GM18951 (cell line): ENCODE measurements at regions not wholly inside any gene's neighbourhood (a gene's known extent, or its start where the extent isn't known, plus 50 kb on each side); places are given as distances from the start of the nearest gene placed in this dataset.

Experiments
- POLR2A ChIP-seq: IDR thresholded peaks from 4 replicates; pipeline ENCODE4 v1.6.1; 2011; ENCODE audit warnings: mild to moderate bottlenecking; ENCODE audit not compliant: insufficient read length, insufficient read depth; ENCODE audit errors: extremely low read depth
- in situ Hi-C: fragments of 300-500 bp; cut with MboI; formaldehyde crosslinking; loops from one replicate; pipeline ENCODE4 v1.12.0; 2022; ENCODE audit warnings: low sequenced_read_pairs, mixed read lengths, inconsistent platforms; ENCODE audit not compliant: unreplicated experiment

DNA sequence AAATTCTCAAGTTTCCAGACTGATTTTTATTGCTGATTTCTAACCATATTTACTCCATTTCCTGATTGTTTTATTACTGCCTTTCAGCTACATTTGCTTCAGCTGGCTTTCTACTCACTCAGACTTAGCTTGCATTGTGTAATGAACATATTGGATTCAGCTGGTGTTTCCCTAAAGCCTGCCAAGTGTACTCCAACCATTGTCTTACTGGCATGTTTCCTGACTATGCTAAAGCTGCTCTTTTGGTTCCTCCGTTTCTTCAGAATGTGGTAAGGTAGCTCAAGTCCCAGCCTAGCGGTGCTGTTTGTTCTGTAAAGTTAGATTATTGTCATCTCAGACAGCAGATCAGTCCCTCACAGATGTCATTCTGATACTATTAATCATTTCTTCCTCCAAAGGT lies 53.1 kb upstream of the GLRA2 start:
- no peak for TF ChIP-seq POLR2A
- in situ Hi-C loops: no loop called here

- no peak for TF ChIP-seq POLR2A
- in situ Hi-C loops: no loop called here
These were observed 79.6 kb upstream of the GLRA2 start for GRCh38 chrX:14449773-14450172.

GRCh38 chrX:14448406-14448805 lies 80.9 kb upstream of the GLRA2 start:
- no peak for TF ChIP-seq POLR2A
- in situ Hi-C loops: no loop called here

- no peak for TF ChIP-seq POLR2A
- in situ Hi-C loops: no loop called here
These were observed 89.2 kb upstream of the GLRA2 start for GRCh38 chrX:14440106-14440505.

DNA sequence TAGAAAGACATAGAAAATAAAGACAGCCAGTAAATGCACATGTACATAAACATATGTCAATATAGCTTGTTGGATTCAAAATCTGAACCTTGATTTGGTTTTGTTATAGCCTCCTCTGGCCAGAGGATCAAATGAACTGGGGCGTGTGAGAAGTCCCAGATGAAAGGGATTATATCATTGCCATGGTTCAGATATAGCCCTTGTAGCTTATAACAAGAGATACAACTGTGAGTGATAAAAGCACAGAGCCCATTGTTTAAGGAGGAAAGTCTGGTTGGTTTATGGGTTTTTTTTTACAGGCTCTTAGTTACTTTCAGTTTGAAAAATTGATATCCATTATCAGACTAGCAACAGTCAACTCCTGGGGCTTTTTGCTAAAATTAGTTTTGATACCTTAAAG lies 101.7 kb upstream of the GLRA2 start:
- TF ChIP-seq POLR2A: no peak
- in situ Hi-C loops: no loop called here

GRCh38 chrX:14420841-14421240 lies 108.5 kb upstream of the GLRA2 start:
- TF ChIP-seq POLR2A: no peak
- in situ Hi-C loops: no loop called here

DNA sequence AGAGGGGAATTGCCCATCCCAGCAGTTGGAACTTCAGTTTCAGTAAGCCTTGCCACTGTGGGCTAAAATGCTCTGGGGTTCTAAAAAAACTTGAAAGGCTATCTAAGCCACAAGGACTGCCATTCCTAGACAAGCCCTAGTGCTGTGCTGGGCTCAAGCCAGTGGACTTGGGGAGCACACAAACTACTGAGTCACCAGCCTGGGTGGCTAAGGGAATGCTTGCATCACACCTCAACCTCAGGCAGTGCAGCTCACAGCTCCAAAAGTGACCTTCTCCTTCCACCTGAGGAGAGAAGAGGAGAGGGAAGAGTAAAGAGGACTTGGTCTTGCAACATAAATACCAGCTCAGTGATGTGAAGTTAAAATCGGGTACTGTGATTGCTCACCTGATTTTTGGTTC lies 116.7 kb upstream of the GLRA2 start:
- in situ Hi-C loops: no loop called here
- no peak for TF ChIP-seq POLR2A

- in situ Hi-C loops: no loop called here
- TF ChIP-seq POLR2A: no peak
These were observed 118.0 kb upstream of the GLRA2 start for GRCh38 chrX:14411326-14411725.

- in situ Hi-C loops: no loop called here
- no peak for TF ChIP-seq POLR2A
These were observed 120.0 kb upstream of the GLRA2 start for GRCh38 chrX:14409341-14409740.

DNA sequence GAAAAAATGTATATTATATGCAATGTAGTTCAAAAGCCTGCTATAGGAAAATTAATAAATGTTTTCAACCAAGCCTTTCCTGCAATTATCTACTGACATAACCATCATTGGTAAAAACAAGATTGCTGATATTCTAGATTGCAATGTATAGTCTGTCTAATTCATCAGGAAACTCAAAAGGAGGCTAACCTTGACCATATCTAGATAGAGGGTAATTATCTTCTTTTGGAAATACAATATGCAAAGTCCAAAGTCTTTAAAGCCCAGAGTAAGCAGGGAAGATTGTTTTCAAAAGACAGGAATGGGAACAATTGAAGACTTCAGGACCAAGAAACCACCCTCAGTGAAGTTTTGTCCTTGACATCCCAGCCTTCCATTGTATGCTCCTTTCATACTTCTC lies 123.1 kb upstream of the GLRA2 start:
- in situ Hi-C loops: no loop called here

GRCh38 chrX:14398725-14399124 lies 130.6 kb upstream of the GLRA2 start:
- TF ChIP-seq POLR2A: no peak
- in situ Hi-C loops: no loop called here

More for the DNA sequence above, 123.1 kb upstream of the GLRA2 start:
- TF ChIP-seq POLR2A: no peak

GRCh38 chrX:14389682-14390081 lies 139.7 kb upstream of the GLRA2 start:
- TF ChIP-seq POLR2A: no peak
- in situ Hi-C loops: no loop called here

- TF ChIP-seq POLR2A: no peak
- in situ Hi-C loops: no loop called here
These were observed 142.4 kb upstream of the GLRA2 start for GRCh38 chrX:14386981-14387380.

DNA sequence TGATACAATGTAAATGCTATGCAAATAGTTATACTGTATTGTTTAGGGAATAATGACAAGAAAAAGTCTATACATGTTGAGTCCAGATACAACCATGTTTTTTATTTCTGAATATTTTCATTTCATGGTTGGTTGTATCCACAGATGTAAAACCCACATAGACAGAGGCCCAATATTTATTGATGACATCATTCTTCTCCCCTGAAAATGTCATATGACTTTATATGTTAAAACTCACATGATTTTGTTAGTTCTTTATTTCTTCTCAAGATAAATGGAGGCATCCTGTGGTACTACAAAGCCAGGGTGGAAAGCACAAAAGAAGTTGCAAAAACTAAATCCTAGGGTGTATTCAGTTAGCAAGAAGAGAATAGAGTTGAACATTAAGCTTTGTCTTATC lies 149.3 kb upstream of the GLRA2 start:
- TF ChIP-seq POLR2A: no peak
- in situ Hi-C loops: no loop called here

- in situ Hi-C loops: no loop called here
- TF ChIP-seq POLR2A: no peak
These were observed 151.9 kb upstream of the GLRA2 start for GRCh38 chrX:14377427-14377826.
